EH (cell line): ENCODE measurements at regions not wholly inside any gene's neighbourhood (a gene's known extent, or its start where the extent isn't known, plus 50 kb on each side); places are given as distances from the start of the nearest gene placed in this dataset.
A peak's percentile ranks its signal among the peaks of the same experiment; 100 is the strongest.

Source experiments
- DNase-seq: peaks from one replicate; pipeline ENCODE4 v3.0.0-alpha.2; 2015; ENCODE audit warnings: low read depth

DNA sequence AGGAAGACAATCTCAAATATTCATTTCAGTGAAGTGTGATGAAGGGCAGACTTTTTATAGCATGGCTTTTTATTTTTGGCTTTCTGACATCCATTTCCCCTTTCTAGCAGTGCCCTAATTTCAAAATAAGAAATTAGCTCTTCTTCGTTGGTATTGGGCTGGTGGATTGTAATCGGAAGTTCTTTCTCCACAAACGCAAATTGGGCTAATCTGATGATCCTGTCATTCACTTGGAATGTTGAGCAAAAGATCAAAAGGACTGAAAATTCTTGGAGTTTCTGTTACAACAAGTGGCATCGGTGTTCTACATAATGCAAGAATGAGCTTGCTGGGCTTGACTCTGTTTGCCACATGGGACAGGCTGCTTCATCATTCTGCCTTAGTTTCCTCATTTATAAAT is 1182.8 kb downstream of the FLRT2 start:
- DNase-seq = no peak

DNA sequence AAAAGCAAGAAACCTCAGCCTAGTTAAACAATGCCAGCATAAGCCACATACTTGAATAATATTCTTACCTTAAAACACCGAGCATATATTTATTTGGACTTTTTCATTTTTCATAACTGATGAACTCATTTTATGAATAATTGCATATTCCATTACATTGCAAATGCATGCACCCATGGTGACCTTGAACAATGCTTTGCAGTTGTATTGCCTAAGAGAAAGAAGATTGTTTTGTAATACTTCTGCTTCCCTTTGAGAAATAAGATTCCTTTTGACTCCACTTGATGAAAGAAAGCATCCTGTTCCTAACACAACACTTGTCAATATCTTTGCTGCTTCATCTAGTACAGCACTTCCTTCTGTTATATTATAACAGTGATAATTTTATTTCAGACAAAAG is 1182.2 kb downstream of the FLRT2 start:
- no peak for DNase-seq

DNA sequence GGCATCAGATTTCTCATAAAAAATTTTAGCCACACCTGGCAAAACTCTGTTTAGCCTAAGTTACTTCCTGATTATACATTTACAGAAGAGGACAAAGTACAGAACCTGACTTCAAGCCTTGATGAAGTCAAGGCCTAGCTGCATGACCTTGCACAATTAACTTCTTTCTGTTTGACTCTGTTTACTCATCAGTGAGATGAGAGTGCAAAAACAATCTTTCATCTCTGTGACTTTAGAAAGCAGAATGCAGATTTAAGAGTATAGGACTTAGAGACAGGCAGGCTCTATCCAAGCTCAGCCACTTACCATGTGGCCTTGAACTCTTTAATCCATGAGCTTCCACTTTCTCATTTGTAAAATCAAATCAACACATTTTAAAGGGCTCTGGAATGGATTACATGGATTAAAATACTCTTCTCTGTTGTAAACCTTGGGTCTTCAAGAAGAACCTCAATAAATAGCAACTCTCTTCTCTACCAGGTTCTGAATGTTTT is 1178.9 kb downstream of the FLRT2 start:
- DNase-seq = no peak

DNA sequence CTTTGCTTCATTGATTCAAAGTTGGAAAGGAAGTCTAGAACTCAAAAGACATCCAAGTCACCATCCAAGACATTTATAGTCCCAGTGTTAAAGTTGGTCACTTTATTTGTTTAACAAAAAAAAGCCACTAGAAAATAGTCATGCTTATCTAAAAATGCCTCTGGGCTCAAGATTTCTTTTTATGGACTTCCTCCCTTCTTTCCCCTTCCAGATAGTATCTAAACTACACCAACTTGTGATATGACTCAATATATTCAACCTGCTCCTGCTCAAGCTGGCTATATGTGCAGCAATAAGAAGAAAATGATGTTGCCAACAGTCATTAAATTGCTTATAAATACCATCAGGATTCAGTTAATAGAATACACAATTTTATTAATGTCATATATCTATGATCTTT is 1177.1 kb downstream of the FLRT2 start:
- peak; percentile 34 for DNase-seq

DNA sequence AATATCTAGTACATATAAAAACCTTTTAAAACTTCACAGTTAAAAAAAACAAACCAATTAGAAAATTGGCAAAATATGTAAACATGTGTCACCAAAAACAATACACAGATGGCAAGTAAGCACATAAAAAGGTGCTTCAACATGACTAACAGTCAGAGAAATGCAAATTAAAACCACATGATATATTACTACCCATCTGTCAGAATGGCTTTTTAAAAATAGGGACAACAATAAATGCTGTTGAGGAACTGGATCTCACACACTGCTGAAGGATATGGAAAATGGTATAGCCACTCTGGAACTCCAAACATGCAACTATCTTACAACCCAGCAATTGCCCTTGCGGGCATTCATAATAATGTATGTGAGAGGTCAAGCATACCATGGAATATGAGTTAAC is 1153.6 kb downstream of the FLRT2 start:
- DNase-seq = peak; percentile 13

DNA sequence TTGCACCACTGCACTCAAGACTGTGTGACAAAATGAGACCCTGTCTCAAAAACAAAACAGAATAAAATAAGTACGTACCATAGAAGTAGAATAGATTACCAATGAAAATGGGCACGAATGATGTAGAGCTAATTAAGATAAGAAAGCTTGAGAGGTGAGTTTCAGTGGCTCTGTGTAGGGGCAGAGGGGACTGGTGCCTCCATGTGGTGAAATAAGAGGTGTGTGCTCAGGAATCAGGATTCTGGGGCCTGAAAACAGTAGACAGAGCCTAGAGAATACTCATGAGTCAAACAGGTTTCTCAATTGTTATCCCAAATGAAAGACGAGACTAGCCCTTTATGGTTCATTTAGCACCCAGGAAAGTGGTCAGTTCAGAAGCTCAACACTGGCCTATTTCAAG is 1145.1 kb downstream of the FLRT2 start:
- DNase-seq = no peak

DNA sequence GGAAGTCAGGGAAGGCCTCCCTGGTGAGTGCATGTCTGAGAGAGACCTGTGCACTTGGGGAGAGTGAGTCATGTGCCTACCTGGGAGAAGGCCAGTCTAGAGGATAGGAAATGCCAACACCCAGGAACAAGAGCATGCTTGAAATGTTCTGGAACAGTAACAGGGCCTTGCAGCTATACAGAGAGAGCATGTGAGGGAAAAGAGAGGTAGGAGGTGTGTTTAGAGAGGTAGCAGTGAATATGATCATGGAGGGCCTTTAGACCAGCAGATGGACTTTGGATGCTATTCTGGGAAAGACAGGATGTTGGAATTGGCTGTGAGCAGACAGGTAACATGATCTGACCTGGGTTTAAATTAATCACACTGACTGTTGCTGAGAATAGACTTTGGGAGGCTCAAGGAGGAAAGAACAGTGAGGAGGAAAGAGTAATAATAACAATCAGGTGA is 1143.6 kb downstream of the FLRT2 start:
- DNase-seq = no peak

DNA sequence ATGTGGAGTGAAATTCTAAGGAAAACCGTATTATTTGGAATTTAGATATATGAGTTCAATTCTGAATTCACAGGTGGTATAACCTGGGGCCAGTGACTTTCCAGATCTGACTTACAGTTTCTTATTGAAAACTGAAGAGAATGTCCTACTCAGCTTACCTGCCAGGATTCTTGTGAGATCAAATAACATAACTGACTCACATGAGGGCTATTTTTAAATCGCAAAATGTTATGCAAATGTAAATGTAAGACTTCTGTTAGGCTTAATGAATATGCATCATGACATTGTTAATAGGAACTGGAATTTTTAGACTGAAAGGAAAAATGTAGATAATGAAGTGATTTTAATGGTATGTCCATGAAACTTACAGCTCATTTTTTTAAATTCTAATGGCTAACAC is 1142.1 kb downstream of the FLRT2 start:
- no peak for DNase-seq

DNA sequence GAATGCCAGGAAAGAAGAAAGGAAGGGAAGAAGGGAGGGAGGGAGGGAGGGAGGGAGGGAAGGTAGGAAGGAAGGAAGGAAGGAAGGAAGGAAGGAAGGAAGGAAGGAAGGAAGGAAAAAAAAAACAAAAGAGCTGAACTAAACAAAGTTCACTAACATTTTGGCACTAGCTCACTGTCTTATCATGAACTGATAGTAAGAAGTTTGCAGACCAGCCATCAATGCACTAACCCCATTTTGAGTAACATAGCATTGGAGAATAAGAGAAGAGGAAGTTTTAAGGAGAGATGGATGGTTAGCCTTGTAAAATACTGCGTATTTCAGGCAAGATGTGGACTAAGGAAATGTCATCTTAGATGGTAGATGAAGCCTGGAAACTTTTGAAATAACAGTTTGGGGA is 1136.0 kb downstream of the FLRT2 start:
- no peak for DNase-seq

DNA sequence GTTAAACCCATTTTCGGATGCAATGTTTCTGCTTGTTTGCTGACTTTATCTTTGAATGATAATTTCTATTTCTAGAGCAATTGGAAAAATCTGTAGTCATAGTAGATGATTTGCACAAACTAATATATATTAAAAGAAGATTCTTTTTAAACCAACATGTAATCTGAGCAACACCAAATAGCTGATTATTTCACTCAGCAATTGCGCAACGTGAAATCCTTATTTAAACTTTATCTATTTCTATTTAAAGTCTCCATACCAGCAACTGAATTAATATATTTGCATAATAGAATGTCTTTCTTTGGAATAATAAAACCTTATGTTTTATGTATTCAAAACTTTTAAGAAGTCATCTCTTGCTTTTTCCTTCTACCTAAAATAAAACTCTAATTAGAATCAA is 1132.4 kb downstream of the FLRT2 start:
- no peak for DNase-seq

DNA sequence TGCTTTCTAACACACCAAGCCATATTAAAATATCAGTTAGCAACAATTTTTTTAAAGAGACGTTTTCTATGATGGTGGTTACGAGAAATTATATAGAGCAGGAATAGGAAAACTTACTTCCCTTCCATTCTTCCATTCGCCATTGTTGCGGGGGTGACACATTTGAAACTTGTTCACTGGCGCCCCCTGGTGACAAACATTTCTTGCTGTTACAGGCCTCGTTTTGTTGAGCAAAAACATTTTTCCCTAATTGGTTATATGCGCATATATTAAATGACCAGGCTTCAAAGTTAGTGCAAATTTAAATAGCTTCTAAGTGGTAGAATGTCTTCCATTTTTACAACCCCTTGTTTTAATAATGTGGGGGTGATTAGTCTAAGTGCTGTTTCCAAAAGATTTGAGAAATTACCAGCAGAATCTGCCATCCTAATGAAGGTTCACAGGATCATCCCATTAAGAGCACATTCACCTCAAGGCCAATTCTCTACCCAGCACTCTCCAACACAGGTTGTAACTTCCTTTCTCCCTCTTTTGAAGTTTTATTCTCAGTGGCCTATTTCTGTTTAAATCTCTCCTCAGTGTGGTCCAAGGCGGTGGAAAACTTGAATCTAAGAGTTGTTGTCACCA is 1124.7 kb downstream of the FLRT2 start:
- peak; percentile 33 for DNase-seq

DNA sequence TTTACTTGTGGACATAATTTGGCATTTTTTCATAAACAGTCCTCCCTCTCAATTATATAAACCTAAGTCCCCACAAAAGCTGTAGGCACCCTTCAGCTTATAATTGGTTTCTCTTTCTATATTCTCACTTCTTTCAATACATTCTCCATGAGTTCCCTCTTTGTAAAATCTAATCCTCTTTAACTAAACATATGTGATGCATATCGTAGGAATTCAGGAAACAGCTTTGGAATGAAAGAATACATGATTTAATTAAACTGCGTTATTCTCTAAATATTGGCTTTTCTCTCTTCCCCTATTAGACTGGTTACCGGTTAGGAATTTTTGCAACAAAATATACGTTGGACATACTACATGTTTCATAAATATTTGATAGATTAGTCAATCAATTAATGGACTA is 1122.6 kb downstream of the FLRT2 start:
- peak; percentile 34 for DNase-seq

DNA sequence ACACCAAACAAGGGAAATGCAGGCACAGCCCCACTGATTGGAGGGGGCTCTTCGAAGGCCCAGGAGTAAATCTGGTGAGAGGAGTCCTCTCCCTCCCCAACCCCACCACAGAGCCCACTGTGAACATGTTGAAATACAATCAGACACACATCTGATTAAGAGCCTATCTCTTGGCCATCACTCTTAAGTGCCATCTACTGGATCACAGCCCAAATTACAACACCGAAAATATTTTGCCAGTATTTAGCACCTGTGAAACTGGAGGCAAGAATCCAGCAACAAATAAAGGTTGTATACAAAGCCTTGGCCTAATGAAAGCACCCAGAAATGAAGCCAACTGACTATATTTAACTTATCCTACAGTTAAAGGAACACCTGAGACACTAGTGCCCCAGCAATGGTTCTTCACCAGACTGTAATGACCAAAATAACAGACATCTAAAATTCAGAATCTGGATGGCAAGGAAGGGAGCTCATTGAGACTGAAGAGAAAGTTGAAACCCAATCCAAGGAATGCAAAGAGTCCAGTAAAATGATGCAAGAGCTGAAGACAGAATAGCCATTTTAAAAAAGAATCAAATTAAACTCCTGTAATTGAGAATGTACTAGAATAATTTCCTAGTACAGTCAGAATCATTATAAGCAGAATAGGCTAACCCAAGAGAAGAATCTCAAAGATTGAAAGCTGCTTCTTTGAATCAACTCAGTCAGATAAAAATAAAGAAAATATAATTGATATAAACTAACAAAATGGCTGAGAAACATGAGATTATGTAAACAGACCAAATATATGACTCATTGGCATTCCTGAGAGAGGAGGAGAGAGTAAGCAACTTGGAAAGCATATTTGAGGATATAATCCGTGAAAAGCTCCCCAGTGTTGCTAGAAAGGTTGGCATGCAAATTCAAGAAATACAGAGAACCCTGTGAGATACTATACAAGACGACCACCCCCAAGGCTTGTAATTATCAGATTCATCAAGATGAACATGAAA is 1117.0 kb downstream of the FLRT2 start:
- DNase-seq = peak; percentile 64

DNA sequence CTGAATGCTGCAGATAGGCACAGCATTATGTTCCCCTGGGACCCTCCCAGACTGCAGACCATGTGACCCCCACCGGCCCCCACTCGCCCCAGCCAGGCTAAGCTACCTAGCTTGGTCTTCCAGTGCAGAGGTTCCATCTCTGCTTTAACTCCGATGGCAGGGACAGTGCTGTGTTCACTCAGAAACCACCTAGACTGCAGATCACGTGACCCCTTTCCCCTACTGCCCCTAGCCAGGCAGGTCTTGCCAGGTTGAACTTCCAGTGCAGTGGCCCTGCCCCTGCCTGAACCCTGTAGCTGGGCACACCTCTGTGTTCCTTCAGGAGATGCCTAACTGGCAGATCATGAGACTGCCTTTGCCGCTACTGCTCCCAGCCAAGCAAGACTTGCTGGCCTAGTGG is 1116.2 kb downstream of the FLRT2 start:
- DNase-seq = no peak

DNA sequence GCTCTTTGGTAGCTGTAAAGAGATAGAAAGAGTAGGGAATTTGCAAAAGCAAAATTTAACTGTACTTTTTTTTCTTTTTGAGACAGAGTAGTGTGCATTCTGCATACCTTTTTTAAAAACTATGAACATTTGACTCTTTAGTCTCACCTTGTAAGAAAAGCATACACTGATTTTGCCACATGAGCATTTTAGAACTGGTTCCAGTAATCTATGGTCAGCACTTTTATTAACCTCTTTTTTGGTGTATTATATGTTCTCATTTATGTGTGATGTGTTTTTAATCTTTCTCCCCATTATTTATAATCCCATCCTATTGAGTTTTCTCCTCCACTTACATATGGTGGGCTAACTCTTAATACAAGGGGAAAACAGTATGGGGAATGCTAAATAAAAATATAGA is 1111.4 kb downstream of the FLRT2 start:
- no peak for DNase-seq

DNA sequence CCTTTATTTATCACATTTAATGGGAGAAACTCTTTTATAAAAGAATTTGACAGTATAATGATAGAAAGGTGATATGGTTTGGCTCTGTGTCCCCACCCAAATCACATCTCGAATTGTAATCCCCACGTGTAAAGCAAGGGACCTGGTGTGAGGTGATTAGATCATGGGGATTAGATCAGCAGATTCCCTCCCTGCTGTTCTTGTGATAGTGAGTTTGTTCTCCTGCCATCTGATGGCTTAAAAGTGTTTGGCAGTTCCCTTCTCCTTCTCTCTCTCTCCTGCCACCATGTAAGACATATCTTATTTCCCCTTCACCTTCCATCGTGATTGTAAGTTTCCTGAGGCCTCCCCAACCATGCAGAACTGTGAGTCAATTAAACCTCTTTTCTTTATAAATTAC is 1110.3 kb downstream of the FLRT2 start:
- no peak for DNase-seq

DNA sequence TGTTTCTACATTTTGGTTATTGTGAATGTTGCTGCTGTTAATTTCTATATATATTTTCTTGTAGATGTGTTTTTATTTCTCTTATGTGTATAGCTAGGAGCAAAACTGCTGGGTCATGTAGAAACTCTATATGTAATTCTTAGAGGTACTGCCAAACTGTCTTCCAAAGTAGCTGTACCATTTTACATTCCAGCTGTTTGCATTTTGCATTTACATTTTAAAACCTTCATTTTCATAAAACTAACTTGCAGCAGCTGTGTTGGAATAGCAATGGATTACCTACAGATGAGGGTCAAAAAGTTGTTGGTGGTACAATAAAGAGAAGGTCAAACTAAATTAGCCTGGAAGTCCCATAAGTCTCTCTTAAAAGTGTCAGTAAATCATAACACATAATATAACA is 1109.7 kb downstream of the FLRT2 start:
- no peak for DNase-seq

DNA sequence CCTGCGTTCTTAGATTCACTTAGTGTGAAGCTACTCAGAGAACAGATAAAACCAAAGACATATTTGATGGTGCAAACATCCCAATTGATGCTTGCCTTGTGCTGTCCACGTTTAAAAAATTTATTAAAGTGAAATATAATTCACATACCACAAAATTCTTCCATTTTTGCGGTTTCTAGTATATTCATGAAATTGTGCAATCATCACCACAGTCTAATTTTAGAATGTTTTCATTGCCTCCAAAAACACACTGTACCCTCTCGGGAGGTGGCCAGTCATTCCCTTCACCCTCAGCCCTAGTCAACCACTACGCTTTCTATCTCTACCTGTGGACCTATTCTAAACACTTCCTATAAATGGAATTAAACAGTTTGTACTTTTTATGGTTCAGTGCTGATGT is 1109.2 kb downstream of the FLRT2 start:
- peak; percentile 13 for DNase-seq

DNA sequence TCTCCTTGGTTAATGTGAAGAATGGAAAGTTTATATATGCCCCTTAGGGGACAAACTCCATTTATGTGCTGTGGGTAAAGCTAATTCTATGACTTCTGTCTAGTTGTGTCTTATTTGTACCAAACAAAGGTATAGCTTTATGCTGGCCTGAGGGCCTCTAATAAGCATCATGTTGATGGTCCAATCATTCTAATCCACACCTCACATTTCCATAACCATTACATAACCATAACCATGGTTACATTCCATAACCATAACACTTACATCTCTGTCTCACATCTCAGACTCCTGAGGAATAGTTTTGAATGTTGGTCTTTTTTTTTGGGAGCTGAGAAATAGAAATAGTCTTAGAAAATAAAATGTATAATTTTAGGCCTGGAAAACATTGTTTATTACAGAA is 1097.1 kb downstream of the FLRT2 start:
- no peak for DNase-seq

DNA sequence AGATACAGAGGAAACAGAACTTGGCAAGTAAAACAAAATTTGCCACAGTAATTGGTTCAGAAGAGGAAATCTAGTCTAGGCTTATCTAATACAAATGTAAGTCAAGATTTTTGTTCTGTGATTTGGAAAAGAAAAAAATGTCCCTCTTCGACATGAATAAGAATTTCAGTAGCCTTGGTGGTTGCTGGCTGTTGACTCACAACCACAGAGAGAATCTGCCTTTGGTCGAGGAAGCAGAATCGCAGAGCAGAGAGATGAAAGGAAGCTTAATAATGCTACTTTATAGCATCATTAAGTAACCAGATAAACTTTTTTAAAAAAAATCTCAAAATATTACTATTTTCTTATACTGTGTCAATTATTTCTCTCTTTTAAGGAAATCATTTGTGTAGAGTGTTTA is 1096.6 kb downstream of the FLRT2 start:
- DNase-seq = peak; percentile 30

DNA sequence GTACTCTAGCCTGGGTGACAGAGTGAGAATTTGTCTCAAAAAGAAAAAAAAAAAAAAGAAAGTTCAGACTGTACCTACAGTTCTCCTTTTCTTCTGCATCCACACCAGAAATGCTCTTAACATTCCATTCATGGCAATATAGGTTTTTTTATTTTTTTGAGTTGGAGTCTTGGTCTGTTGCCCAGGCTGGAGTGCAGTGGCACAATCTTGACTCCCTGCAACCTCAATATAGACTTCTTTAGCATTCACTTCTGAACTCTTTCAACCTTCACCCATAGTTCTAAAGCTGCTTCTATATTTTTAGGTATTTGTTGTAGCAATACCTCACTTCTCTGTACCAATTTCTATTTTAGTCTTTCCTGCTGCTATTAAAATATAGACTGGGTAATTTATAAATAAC is 1095.7 kb downstream of the FLRT2 start:
- peak; percentile 27 for DNase-seq

DNA sequence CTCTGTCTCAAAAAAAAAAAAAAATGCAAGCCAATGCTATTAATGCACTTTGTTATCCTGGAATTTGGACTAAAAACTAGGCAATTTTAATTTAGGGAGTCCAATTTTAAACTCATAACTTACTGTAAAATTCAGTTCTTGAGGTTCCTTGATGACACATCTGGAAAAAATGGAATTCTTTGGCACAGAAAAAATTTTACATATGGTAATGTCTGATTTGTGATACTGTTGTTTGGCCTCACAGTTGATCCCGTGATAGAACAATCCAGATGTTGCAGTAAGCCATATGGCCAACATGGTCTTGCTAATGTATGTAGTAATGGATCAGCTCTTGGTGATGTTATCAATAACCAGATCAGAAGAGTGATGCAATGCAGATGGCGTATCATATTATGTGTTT is 1089.8 kb downstream of the FLRT2 start:
- peak; percentile 2 for DNase-seq

DNA sequence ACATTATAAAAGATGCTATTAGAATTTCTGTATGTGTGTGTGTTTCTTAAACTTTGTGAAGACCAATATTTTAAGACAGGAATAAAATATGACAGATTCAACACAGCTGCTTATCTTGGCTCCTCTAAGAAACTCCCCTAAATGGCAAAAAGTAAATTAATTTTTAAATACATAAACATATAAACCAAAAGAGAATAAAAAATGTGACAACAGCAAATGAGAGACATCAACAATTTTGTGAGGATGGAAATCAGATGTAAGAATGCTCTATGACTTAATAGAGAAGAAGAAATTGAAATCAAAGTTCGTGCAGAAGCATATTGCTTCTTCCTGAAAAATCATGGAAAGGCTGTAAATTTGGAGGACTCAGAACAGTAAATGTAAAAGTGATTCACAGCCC is 1083.8 kb downstream of the FLRT2 start:
- no peak for DNase-seq
